Activated CD4-positive, alpha-beta T cell treated with anti-CD3 and anti-CD28 coated beads for 1 hour (primary cell): ENCODE measurements at regions not wholly inside any gene's neighbourhood (a gene's known extent, or its start where the extent isn't known, plus 50 kb on each side); places are given as distances from the start of the nearest gene placed in this dataset.

ENCODE experiments used
- DNase-seq: peaks from one replicate; pipeline ENCODE4 v3.0.0-alpha.2; 2020

DNA sequence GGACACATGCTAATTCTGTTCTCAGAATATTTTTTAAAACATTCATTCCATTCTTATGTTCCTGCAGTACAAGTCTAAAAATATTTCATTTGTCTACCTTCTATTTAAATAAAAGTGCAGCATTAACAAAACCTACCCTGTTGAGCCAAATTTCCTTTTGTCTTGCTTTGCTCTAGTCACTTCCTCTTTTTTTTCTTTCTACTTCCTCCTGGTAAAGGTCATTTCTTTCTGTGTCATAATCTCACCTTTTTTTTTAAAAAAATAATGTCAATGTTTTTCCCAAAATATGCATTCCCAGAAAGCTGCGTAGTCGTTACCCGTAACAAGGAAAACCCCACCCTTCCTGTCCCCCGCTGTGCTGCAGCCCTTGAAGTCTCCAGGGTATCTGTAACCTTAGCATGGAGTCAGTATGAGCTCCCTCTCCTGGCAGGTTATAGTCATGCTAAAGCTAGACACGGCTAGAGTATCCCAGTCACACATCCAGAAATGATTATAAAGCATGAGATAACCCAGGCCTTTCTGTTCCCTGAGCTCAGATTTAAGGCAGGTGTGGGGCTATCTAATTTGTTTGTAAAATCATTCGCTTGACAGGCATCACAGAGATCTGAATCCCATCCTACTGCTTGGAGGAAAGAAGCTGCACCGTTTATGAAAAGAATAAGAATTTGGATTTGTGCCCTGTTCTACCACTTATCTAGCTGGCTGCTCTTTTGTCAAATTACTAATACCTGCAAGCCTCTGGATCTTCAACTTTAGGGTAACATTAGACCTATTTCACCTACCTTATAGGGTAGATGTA lies 51.1 kb upstream of the EED start:
- peak; percentile 33 for DNase-seq

DNA sequence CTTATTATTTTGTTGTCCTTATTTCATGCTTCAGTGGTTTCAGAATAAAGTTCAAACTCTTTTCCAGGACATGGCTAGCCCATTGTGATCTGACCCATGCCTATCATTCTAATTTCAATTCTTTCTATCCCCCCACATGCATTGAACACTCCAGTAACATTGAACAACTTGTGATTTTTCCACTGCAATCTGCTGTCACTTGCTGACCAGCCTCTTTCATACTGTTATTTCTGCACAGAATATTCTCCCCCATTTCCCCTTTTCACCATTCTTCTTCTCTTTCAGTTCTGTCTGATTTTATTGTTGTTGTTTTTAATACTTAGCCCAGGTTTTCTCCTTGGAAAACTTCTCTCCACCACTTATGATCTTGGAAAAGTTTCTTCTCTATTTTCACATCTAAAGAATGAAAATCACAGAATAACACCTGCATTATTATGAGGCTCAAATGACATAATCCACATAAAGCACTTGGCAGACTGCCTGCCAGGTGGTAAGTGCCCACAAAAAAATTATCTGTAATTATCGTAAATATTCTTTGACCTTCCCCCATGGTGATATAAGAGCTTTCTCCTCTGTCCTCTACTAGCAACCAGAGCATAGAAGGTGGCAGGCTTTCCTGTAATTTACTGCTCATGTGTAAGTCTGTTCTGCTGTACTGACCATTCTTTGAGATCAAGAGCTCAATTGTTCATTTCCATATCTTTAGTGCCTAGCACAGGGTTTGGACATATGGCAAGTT lies 51.9 kb upstream of the EED start:
- no peak for DNase-seq

DNA sequence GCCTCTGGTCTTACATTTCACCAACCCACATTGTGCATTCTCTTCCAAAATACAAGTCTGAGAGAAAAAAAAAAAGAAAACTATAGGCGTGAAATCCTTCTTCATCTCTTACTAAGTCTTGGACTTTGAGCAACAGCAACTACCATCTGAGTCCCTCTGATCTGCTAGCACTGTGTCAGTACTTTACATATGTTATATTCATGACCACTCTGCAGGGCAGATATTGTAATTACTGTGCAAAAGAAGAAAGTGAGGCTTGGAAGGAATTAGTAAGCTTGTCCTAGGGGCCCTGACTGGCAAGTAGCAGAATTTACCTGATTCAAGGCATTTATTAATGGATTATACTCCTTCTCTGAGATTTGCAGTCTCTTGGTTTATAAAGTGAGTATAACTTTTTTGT lies 52.7 kb upstream of the EED start:
- DNase-seq, result no peak

DNA sequence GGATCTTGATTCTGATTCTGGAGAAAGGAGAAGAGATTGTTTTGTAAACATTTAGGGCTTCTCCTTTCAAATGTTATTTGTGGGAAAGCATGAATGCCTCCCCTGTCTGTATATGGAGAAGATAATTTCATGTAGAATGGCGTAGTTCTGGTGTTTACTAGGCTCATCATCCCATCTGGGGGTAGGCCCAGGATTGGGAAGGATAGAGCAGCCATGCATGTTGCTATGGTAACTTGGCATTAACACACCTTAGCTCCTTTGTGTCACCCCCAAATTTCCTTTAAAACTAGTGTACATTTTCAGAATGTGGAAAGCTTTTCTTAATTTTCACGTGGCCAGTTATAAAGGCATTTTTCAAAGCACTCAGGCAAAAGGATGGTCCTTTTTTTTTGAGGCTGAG lies 57.5 kb upstream of the EED start:
- no peak for DNase-seq

DNA sequence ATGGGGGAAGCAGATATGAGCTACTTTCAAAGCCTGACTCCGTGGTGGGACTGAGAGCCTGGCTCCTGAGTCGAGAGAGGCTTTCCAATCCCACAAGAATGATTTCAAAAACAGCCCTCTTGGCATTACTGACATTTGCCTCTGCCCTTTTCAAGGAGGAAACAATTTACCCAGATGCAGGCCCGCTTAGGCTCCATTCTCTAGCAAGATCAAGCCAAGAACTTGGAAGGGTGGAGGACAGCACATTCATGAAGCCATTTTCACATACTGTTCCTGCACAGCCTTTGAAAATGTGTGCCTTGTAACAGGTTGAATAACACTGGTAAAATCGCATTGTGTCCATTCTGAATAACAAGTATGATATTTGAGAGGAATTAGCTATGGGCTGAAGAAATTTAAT lies 58.2 kb upstream of the EED start:
- no peak for DNase-seq

DNA sequence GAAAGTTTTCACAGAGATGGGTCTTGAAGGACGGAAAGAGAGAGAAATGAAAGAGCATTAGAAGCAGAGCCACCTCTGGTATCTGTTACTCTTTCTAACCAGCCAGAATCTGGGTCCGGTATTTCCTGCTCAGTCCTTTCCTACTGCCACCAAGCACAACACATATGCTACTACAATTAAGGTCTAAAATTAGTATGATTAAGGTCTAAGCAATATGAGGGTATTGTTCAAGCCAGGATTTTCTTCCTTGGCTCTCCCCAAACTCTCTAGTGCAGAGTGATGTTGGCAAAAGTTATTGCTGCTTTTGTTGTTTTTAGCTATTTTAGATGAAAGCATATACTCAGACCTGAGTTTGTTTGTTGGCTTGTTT lies 59.2 kb upstream of the EED start:
- DNase-seq, result no peak

DNA sequence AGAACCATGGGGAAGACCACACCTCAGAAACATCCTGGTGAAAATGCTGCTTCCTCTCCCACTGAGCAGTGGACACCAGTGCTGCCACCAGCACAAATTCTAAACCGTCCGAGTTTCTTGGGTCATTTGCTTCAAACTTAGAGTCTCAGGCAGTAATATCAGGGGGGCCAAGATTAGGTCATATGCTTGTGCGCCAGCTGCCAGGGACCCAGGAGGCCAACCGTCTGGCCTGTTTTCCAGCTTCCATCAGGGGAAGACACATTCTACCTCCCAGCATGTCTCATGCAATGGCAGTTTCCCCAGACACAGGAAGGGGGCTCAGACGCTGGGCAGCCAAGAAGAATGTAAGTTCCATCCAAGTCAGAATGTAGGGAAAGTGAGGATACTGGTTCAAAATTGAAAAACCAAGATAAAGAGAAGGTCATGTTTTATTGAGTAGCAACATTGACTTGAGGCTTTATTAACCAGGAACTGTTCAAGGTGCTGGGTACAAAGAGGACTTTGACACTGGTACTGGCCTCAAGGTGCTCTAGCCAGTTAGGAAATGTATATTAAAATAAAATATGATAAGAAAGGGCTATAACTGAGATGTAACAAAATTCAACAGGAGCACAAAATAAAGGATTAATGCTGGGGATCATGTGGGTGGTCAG lies 59.7 kb upstream of the EED start:
- DNase-seq, result no peak

DNA sequence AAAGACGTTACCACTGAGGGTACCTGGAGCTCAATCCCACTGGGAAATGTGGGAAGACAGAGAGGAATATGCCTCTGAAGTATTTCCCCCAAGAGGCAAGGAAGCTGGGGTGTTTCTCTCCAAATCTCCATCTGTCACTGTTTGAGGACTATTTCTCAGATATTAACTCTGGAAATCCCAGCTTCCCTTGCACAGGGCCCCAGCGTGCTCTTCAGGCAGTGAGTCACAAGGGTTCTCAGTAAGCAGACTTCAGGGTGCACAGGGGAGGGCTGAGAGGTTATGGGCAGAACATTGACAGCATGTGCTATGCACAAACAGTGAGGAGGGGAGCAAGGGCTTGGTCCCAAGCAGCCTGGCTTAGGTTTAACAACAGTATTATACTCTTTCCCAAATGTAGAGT lies 60.9 kb upstream of the EED start:
- DNase-seq, result no peak

DNA sequence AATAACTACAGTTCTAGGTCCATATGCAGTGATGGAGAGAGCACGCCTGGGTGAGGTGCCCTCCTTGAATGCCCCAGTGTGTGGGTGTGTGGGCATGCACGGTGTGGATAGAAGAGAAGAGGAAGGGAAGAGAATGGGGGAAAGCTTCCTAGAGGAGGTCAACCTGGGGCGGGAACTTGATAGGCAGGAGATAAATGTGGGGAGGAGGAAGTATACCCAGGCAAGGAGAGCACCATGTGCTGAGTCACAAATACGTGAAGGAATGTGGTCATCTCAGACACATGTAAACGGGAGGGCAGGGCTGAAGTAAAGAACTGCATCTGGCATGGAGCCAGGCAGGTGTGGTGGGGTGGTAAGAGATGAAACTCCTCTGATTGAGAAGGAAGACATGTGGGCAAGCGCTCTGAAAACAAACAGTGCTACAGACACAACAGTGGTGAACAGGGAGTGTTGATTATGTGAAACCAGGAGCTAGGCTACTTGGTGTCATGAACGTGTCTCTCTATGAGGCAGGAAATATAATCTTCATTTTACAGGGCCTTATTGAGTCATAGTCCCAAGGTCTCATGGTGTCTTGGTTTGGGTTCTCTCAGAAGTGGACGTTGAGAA lies 61.5 kb upstream of the EED start:
- no peak for DNase-seq

DNA sequence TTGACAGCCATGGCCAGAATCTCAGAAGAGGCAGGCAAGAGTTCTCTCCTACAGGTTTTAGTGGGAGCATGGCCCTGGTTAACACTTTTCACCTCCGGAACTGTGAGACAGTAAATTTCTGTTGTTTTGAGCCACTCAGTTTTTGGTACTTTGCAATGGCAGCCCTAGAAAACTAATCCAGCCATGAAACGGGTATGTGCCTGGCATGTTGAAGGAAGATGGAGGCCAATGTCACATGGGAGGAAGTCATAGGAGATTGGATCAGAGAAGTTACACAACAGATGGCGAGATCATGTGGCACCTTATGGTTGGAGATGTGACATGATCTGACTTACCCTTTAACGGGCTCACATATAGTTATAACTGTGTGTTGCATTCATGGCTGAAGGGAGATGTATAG lies 63.2 kb upstream of the EED start:
- no peak for DNase-seq

DNA sequence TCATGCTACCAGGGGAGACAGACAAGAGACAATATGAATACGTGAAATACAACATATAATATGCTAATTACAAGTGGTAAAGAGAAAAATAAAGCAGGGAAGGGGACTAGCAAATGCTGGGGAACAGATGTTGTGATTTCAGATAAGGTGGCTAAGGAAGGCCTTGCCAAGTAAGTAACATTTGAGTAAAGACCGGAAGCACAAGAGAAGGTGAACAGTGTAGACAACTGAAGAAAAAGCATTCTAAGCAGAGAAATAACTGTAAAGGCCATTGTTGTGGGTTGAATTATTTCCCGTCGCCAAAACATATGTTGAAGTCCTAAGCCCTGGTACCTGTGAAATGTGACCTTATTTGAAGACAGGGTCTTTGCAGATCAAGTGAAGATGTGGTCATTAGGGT lies 63.7 kb upstream of the EED start:
- DNase-seq, result no peak

DNA sequence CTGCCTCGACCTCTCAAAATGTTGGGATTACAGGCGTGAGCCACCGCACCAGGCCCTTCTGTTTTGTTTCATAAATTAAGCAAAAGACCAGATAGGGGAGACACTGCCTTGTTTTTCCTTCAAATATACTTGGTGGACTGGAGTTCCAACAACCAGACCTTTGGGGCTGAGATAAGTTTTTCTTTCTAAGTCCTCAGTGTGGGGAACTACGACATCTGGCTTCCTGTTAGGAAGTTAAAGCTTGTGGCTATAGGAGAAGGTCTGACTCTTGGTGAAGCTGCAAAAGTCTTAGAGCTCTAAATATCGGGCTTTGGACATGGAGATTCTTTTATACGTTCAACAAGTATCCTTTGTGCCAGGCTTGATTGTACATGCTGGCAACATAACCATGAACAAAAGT lies 64.1 kb upstream of the EED start:
- DNase-seq, result no peak

DNA sequence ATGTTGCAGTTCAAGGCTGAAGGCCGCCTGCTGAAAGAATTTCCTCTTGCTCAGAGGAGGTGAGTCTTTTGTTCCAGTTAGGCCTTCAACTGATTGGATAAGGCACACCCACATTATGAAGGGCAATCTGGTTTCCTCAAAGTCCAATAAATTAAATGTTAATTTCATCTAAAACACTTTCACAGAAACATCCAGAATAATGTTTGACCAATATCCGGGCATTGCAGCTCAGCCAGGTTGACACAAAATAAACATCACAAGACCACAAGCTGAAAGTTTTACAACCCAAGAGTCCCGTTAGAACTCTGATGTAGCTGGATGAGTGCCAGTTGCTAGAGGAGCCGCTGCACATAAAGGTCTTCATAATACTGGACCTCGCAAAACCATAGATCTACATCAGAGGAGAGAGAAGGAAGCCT lies 64.9 kb upstream of the EED start:
- DNase-seq, result no peak

DNA sequence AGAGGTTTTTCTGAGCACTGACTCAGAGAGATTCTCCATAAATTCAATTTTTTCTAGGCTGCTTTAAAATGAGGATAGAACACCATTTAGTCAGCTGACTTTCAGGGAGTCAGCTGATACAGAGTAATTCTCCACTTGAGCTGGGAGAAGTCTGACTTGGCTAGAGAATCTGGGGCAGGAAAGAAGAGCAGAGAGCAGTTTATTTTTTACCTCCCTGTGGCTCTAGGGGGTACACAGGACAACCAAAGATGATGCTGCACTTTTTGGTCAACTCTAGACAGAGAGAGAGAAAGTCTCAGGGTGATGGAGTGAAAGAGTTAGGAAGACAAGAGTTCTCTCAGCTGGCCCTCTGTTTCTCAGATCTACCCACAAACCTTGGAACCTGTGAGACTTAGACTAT lies 67.3 kb upstream of the EED start:
- DNase-seq, result no peak

DNA sequence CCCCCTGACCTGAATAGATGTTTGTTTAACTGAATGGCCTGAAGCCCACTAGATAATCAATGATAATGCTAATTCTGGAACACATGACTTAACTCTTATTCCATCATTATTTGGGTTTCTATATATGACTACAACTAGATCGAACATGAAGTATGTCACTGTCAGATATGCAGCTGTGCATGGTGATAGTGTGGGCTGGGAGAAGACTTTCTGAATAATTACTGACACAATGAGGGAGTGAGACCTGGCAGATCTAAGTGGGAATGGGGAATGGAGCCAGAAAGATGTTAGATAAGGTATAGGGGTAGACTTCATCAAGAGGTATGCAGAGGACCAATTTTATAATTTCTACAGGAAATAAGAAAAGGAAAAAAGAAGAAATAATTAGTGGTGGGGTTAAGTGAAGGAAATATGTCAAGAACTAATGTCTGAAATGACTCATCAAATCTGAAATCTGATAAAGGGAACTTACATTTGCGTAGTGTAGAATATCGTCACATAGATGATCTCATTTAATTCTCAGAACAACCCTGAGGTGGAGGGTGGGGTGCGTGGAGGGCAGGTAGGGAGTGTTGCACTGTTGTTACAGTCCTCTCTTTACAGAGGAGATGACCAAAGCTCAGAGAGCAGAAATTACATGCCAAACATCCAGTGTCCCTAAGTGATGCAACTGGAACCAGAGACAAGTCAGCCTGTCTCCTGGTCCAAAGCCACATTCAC lies 68.2 kb upstream of the EED start:
- no peak for DNase-seq

DNA sequence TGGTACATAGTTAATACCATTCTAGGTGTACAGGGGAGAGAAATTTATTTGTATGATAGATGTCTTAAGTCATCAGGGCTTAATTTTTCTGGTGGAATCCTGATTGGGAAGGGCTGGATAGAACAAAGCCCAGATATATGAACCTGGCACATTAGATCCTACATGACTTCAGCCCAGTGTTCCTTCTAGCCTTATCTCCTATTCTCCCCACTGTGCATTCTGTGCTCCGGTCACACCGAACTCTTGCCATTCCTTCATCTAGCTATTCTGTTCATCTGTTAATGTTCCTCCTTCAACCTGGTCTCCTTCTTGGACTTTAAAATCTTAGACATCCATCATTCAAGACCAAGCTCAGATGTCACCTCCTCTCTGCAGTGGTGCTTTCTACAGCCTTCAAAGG lies 68.9 kb upstream of the EED start:
- DNase-seq, result no peak

DNA sequence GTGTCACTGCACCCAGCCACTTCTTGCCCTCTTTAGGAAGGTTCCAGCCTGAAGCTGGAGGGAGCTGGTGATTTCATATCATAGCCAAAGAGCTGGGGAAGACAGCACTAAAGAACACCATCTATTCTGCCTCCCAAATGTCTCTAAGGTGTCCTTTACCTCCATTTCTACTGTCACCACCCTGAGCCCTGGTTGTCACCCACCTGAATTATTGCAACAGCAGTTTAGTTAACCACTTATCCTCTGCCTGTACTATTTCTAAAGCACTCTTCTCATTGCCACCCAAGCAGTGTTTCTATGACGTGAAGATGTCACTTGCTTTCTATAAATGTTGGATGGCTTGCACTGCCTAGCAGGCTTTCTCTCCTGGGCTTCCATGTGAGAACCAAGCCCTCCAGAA lies 69.4 kb upstream of the EED start:
- no peak for DNase-seq

DNA sequence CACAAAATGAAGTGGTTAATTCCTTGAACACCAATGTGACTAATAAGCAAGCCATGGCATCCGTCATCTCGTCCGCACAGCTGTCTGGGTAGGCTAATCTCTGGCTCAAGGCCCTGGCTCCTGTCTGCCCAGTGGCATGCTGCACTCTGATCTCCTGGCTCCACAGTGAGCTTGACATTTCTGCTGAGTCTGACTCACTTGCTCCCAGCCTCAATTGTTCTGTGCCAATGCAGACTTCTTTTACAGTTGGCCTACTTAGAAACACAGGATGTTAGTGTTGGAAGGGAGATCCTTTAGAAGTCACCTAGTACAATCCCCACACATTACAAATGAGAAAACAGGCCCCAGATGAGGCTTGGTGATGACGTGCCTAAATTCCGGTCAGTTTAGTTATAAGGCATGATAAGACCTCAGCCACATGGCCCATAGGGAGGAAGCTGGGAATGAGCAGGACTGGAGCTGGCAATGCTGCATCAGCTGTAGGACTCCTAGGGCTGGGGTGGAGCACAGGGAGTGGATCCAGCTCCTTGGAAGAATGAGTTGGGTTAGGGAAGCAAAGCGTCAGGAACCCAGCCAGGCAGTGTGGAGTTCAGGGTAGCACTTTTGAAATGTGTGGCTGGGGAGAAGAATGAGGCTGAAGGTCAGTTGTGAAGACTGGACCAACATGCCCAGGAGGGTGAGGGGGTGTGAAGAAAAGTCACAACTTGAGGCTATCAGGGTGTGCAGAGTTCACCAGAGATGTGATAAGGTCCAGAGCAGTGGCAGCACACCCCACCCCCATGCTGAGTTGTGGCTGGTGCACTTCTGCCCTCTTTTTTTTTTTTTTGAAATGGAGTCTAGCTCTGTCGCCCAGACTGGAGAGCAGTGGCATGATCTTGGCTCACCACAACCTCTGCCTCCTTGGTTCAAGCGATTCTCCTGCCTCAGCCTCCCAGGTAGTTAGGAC lies 70.2 kb upstream of the EED start:
- DNase-seq, result no peak

DNA sequence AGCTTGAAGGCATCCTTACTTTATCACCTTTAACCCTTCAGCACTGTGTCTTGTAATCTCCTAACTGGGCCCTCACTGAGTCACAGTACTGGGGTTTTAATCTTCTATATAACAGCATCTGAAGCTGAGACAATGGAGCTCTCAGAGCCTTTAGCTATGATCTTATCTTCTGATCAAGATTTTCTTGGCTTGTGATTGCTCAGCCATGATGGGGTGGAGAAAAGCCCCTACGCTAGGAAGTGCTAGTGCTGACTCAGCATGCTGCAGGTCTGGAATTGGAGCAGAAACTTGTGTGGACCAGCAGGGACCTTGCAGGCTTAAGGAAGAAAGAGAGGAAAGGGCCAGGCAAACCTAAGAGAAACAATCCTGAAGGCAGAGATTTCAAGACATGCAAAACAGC lies 71.7 kb upstream of the EED start:
- DNase-seq, result no peak

DNA sequence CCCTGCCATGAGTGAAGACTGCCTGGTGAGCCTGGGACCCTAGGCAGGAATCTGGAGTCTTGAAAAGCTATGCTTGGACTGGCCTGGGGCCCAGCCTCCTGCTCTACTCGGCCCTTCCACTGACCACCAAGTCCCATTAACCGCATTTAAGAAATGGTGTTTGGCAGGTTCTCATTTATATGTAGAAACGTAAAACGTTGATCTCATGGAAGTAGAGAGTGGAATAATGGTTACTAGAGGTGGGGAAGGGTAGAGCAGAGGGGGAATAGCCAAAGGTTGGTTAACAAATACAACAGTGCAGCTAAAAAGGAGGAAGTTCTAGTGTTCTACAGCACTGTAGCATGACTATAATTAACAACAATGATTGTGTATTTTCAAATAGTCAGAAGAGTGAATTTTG lies 72.9 kb upstream of the EED start:
- DNase-seq, result no peak

DNA sequence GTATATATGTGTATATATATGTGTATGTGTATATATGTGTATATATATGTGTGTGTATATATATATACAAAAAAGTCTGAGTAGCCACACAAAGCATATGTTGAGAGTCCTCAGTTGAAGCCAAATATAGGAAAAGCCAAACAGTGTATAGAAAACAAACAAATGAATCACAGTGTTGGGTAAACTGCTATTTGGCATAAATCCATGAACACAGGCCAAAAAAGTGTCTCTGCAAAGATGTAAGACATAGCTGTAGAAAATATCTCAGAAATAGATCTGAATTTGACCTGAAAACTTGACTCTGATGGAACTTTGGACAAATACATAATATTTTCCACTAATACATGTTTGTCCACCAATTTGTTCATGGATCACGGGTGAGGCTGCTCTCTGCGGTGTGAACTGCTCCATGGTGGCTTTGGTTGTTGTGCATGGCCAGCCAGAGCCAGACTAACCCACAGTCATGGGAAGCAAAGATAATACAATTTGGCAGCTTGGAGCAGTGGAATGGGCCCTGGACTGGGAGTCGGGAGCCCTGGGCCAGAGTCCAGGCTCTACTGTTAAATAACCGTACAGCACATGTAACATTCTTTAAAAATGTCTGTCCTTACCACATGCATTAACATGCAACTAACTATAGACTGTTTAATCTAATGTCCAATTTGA lies 76.9 kb upstream of the EED start:
- DNase-seq, result no peak
